Adrenal gland (tissue), 5 donors: ENCODE measurements at regions not wholly inside any gene's neighbourhood (a gene's known extent, or its start where the extent isn't known, plus 50 kb on each side); places are given as distances from the start of the nearest gene placed in this dataset.

ENCODE experiments used
- CTCF ChIP-seq, 6 experiments: fragments of 450-650 bp in 4 of 6; fragments of 200-600 bp in 2 of 6; sonication (generic) in 1 of 6; IDR thresholded peaks; 1 replicate in 5 of 6; 2 replicates in 1 of 6; pipeline versions ENCODE4 v1.5.1 to v1.8.0; 2016 to 2021; ENCODE audit warnings: antibody characterized with exemption in 6 of 6, mild to moderate bottlenecking in 2 of 6, moderate library complexity in 1 of 6
- POLR2A ChIP-seq, 2 donors: fragments of 450-650 bp; IDR thresholded peaks; one replicate each; pipeline ENCODE4 v1.6.1; 2017; ENCODE audit warnings: antibody characterized with exemption in 2 of 2, mild to moderate bottlenecking in 2 of 2, moderate library complexity in 1 of 2
- donor health status: DM: no; HTN: no; CAD: no.

- TF ChIP-seq CTCF (IDR thresholded peaks at IDR 0.05), result no peak
- no peak for TF ChIP-seq POLR2A (IDR thresholded peaks at IDR 0.05)
Observed at GRCh38 chr3:124567179-124567578, 163.1 kb upstream of the UMPS start.
